ENCODE measurements at regions not wholly inside any gene's neighbourhood (a gene's known extent, or its start where the extent isn't known, plus 50 kb on each side); places are given as distances from the start of the nearest gene placed in this dataset.

DNA sequence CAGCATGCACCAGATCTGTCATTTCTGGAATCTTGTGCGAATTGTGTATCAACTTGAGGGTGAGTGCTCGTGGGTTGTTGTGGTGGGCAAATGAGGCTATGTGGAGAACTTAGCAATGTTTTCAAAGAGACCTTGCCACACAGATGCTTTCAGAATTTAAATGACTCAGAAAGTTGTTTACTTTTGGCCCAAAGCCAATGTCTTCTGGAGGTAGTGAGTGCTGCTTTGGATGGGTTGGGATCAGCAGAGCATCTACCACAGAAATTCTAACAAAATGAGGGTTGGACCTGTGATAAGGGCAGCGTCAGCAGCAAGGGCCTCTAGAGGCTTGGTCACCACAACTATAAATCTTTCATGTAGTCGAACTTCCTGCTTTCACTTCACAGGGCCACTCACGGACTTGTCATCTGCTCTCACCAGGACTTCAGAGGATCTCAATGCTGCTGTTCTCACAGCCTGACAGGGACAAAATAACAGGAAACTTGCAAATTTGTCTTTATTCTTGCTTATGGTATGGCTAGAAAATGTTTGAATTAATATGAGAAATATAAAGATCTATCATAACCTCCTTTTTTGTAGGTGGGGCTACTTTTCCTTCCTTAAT lies 111.4 kb downstream of the DACT1 start:
- ATAC-seq, result no peak
- DNase-seq (ENCODE audit: missing footprints), result no peak
- intact Hi-C loops (cut with DNase I), result no loop called here

DNA sequence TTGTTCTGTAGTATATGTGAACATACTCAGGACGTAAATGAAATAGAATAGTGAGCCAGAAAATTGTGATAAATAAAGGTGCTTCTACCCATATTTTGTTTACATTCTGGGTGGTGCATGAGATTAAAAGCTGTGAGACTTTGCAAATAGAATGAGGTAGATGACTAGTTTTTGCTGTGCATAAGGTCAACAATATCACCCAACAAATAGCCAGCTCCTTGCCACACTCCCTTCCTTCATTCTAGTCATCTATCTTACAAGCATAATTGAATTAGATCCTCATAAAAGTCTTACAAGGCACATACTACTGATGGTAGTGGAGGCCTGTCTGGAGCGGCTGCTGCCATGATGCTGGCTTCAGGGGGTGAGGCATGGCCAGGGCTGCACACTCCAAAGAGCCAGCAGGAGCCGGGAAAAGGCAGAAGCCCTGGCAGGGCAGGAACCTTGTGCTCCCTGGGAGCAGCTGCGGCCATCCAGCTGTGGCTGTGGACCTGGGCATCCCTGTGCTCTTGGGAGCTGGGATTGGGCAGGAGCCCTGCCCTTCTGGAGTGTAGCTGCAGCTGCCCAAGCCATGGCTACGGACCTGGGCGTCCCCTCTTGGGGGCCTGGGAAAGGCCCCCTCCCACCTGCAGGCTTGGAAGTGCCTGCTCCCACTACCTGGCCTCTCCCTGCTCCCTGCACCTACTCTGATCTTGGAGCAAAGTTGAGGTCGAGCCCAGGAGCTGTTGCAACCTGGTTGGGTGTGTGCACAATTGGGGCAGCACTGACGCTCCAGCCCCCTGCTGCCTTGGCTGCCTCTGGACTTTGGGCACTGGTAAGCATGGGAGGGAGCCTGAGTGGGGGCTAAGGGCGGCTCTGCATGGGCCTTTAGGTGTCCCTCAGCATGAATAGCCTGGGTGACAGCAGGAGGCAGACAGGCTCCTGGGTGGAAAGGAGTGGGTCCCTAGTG lies 112.8 kb downstream of the DACT1 start:
- intact Hi-C loops (cut with DNase I), result no loop called here
- ATAC-seq (no peak), DNase-seq (ENCODE audit: missing footprints) (no peak)

DNA sequence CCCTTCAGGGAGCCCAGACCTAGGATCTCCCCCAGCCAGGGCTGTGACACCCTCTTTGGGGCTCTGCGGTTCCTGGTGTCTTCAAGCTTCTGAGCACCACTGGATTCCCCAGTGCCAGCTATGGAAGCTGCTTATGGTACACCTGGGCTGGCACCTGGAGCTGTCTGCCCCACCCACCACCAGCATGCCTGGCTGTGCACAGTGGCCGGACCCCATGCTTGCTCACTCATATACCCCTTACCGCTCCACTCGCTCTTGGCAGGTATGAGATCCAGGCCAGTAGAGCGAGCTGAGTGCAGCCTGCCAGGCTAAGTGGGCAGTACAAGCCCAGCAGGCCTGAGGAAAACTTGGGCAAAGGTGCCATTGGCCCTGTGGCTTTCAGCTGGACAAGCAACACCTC lies 114.0 kb downstream of the DACT1 start:
- no peak for DNase-seq (ENCODE audit: missing footprints)
- intact Hi-C loops (cut with DNase I), result no loop called here
- ATAC-seq, result no peak

DNA sequence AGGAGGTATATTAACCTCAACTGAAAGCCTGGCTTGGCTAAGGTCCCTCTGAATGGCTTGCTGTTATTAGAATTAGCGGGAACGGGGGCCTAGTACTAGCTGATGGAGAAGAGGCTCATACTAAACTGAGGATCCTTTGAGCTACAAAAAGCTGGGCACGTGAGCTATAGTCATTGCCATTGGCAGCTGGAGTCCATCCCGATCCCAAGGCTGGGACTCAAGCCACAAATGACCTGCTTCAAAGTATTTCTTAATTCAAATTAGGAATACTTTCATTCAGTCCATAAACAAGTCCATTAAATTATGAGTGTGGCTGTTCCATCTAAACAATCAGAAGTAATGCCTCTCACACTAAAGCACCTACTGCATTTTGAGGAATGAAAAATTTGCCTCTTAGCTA lies 114.5 kb downstream of the DACT1 start:
- ATAC-seq, result no peak
- intact Hi-C loops (cut with DNase I), result no loop called here
- DNase-seq (ENCODE audit: missing footprints), result no peak

- peak; percentile 81 for DNase-seq (ENCODE audit: missing footprints)
- ATAC-seq, result peak; percentile 65
- intact Hi-C loops (cut with DNase I), result no loop called here
Measured at GRCh38 chr14:58752771-58753201, 115.0 kb downstream of the DACT1 start.

- peak; percentile 81 for ATAC-seq
Measured at GRCh38 chr14:58755031-58755925, 117.5 kb downstream of the DACT1 start.

GRCh38 chr14:58760121-58760520 lies 122.4 kb downstream of the DACT1 start:
- ATAC-seq, result no peak
- DNase-seq (ENCODE audit: missing footprints), result no peak
- intact Hi-C loops (cut with DNase I), result no loop called here

More at GRCh38 chr14:58755031-58755925, 117.5 kb downstream of the DACT1 start:
- DNase-seq (ENCODE audit: missing footprints), result no peak
- intact Hi-C loops (cut with DNase I), result no loop called here

- intact Hi-C loops (cut with DNase I), result no loop called here
- no peak for ATAC-seq
Measured at GRCh38 chr14:58762629-58763028, 124.9 kb downstream of the DACT1 start.

GRCh38 chr14:58763210-58763609 lies 125.4 kb downstream of the DACT1 start:
- no peak for ATAC-seq
- DNase-seq (ENCODE audit: missing footprints), result no peak
- intact Hi-C loops (cut with DNase I), result no loop called here

More at GRCh38 chr14:58762629-58763028, 124.9 kb downstream of the DACT1 start:
- no peak for DNase-seq (ENCODE audit: missing footprints)

- DNase-seq (ENCODE audit: missing footprints) (no peak), ATAC-seq (peak; percentile 75)
- intact Hi-C loops (cut with DNase I), result no loop called here
Measured at GRCh38 chr14:58765418-58765831, 127.7 kb downstream of the DACT1 start.

DNA sequence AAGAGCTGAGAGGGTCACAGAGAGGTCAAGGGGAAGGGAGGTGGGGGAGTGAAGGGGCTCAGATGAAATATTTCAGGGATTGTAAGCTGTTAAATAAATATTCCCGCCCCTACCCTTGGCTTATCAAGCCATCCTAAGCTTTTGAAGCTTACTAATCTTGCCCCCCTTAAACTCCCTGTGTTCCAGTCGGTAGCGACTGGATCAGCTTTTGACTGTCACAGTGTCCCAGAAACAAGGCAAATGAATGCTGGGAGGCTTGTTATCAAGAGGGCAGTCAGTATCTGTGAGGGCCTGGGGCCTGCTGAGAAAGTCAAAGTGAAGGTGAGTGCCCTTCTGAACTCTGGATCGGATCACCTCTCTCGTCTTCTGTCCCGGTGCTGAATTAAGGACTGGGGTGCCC lies 128.1 kb downstream of the DACT1 start:
- DNase-seq (ENCODE audit: missing footprints) (no peak), ATAC-seq (peak; percentile 23)
- intact Hi-C loops (cut with DNase I), result no loop called here

GRCh38 chr14:58769011-58769643 lies 131.4 kb downstream of the DACT1 start:
- DNase-seq (ENCODE audit: missing footprints), result no peak
- intact Hi-C loops (cut with DNase I), result no loop called here
- ATAC-seq, result no peak

GRCh38 chr14:58769771-58770170 lies 132.0 kb downstream of the DACT1 start:
- no peak for DNase-seq (ENCODE audit: missing footprints)
- no peak for ATAC-seq
- intact Hi-C loops (cut with DNase I), result no loop called here

- DNase-seq (ENCODE audit: missing footprints) (no peak), ATAC-seq (no peak)
- intact Hi-C loops (cut with DNase I), result no loop called here
Measured at GRCh38 chr14:58770491-58770982, 132.8 kb downstream of the DACT1 start.

GRCh38 chr14:58771016-58771415 lies 133.3 kb downstream of the DACT1 start:
- DNase-seq (ENCODE audit: missing footprints) (no peak), ATAC-seq (no peak)
- intact Hi-C loops (cut with DNase I), result no loop called here

DNA sequence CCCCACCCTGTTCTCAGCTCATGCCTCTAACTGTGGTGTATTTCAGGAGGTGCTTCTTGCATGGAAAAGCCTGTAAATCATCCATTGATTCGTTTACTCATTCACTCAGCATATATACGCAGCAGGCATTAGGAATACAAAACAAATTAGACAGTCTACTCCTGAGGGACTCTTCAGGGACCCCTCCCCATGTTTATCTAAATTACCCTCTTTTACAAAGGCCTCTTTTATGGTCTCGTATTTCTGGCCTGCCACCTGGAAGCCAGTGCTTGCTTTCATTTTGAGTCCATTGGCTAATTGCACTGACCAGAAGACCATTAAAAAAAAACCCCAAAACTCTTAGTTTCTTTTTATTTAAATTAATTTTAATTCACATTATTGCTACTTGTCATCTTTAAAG lies 134.4 kb downstream of the DACT1 start:
- no peak for ATAC-seq
- intact Hi-C loops (cut with DNase I), result no loop called here
- DNase-seq (ENCODE audit: missing footprints), result no peak

- intact Hi-C loops (cut with DNase I), result no loop called here
- DNase-seq (ENCODE audit: missing footprints) (no peak), ATAC-seq (no peak)
Measured at GRCh38 chr14:58772794-58773620, 135.2 kb downstream of the DACT1 start.

- intact Hi-C loops (cut with DNase I), result no loop called here
- DNase-seq (ENCODE audit: missing footprints) (no peak), ATAC-seq (no peak)
Measured at GRCh38 chr14:58774531-58774930, 136.8 kb downstream of the DACT1 start.

Measured in Right ventricle myocardium inferior (tissue), 1 donor.